SH-SY5Y (cell line): ENCODE measurements at regions not wholly inside any gene's neighbourhood (a gene's known extent, or its start where the extent isn't known, plus 50 kb on each side); places are given as distances from the start of the nearest gene placed in this dataset.

Experiments
- GATA2 ChIP-seq: IDR thresholded peaks from 2 replicates; pipeline ENCODE4 v1.6.1; 2011; ENCODE audit warnings: mild to moderate bottlenecking, low read depth, low read length
- GATA3 ChIP-seq: IDR thresholded peaks from 2 replicates; pipeline ENCODE4 v1.6.1; 2011; ENCODE audit warnings: low read depth, mild to moderate bottlenecking, low read length, moderate library complexity

DNA sequence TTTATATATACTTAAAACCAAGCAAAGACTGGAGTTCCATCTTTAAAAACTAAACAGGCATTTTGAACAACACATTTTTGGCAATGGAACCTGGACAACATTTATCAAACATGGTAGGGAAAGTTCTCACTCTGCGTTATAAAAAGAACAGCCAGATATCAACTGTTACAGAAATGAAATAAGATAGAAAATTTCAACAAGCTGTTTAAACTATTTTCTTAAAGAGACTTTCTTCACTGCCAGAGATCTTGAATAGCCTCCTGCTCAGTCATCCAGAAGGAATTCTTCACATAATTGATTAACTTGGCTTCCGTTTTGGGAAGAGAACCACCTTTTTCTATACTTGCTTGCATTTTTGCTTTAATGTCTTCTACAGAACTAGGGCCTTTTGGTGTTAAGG, 166.0 kb upstream of the PIK3C3 start:
- TF ChIP-seq GATA3 (no peak), GATA2 (no peak)
